ENCODE measurements at regions not wholly inside any gene's neighbourhood (a gene's known extent, or its start where the extent isn't known, plus 50 kb on each side); places are given as distances from the start of the nearest gene placed in this dataset.

- no peak for DNase-seq (ENCODE audit: low read depth in 1 of 2, low spot score in 1 of 2)
These were observed 56.5 kb downstream of the CT47B1 start for GRCh38 chrX:120819126-120819525.

GRCh38 chrX:120813982-120814381 lies 61.7 kb downstream of the CT47B1 start:
- no peak for DNase-seq (ENCODE audit: low read depth in 1 of 2, low spot score in 1 of 2)

- DNase-seq (ENCODE audit: low read depth in 1 of 2, low spot score in 1 of 2) = no peak
These were observed 74.2 kb downstream of the CT47B1 start for GRCh38 chrX:120801426-120801825.

GRCh38 chrX:120797188-120797851 lies 78.3 kb downstream of the CT47B1 start:
- no peak for DNase-seq (ENCODE audit: low read depth in 1 of 2, low spot score in 1 of 2)

- no peak for DNase-seq (ENCODE audit: low read depth in 1 of 2, low spot score in 1 of 2)
These were observed 80.4 kb downstream of the CT47B1 start for GRCh38 chrX:120795301-120795700.

GRCh38 chrX:120794525-120794975 lies 81.1 kb downstream of the CT47B1 start:
- no peak for DNase-seq (ENCODE audit: low read depth in 1 of 2, low spot score in 1 of 2)

- no peak for DNase-seq (ENCODE audit: low read depth in 1 of 2, low spot score in 1 of 2)
These were observed 82.6 kb downstream of the CT47B1 start for GRCh38 chrX:120793098-120793497.

- DNase-seq (ENCODE audit: low read depth in 1 of 2, low spot score in 1 of 2) = no peak
These were observed 84.5 kb downstream of the CT47B1 start for GRCh38 chrX:120791013-120791643.

GRCh38 chrX:120790552-120790951 lies 85.1 kb downstream of the CT47B1 start:
- no peak for DNase-seq (ENCODE audit: low read depth in 1 of 2, low spot score in 1 of 2)

GRCh38 chrX:120790118-120790517 lies 85.5 kb downstream of the CT47B1 start:
- DNase-seq (ENCODE audit: low read depth in 1 of 2, low spot score in 1 of 2) = no peak

GRCh38 chrX:120781403-120781802 lies 94.3 kb downstream of the CT47B1 start:
- no peak for DNase-seq (ENCODE audit: low read depth in 1 of 2, low spot score in 1 of 2)

GRCh38 chrX:120775959-120776358 lies 99.7 kb downstream of the CT47B1 start:
- no peak for DNase-seq (ENCODE audit: low read depth in 1 of 2, low spot score in 1 of 2)

GRCh38 chrX:120774606-120775005 lies 101.1 kb downstream of the CT47B1 start:
- no peak for DNase-seq (ENCODE audit: low read depth in 1 of 2, low spot score in 1 of 2)

GRCh38 chrX:120773801-120774200 lies 101.9 kb downstream of the CT47B1 start:
- DNase-seq (ENCODE audit: low read depth in 1 of 2, low spot score in 1 of 2) = no peak

GRCh38 chrX:120769576-120770341 lies 105.9 kb downstream of the CT47B1 start:
- no peak for DNase-seq (ENCODE audit: low read depth in 1 of 2, low spot score in 1 of 2)

GRCh38 chrX:120768681-120769080 lies 107.0 kb downstream of the CT47B1 start:
- no peak for DNase-seq (ENCODE audit: low read depth in 1 of 2, low spot score in 1 of 2)

- no peak for DNase-seq (ENCODE audit: low read depth in 1 of 2, low spot score in 1 of 2)
These were observed 107.4 kb downstream of the CT47B1 start for GRCh38 chrX:120768254-120768653.

- no peak for DNase-seq (ENCODE audit: low read depth in 1 of 2, low spot score in 1 of 2)
These were observed 112.4 kb downstream of the CT47B1 start for GRCh38 chrX:120763269-120763668.

GRCh38 chrX:120761810-120762209 lies 113.9 kb downstream of the CT47B1 start:
- DNase-seq (ENCODE audit: low read depth in 1 of 2, low spot score in 1 of 2) = no peak

GRCh38 chrX:120759685-120760084 lies 116.0 kb downstream of the CT47B1 start:
- DNase-seq (ENCODE audit: low read depth in 1 of 2, low spot score in 1 of 2) = no peak

GRCh38 chrX:120755066-120755846 lies 120.4 kb downstream of the CT47B1 start:
- no peak for DNase-seq (ENCODE audit: low read depth in 1 of 2, low spot score in 1 of 2)
